GM18873 (cell line): ENCODE measurements at regions not wholly inside any gene's neighbourhood (a gene's known extent, or its start where the extent isn't known, plus 50 kb on each side); places are given as distances from the start of the nearest gene placed in this dataset.

Experiments used
- ATAC-seq: cut with Tn5 transposase; IDR thresholded peaks from one replicate; pipeline ENCODE4 v1.9.1; 2021; ENCODE audit warnings: mild to moderate bottlenecking, moderate library complexity, moderate number of reproducible peaks; ENCODE audit not compliant: unreplicated experiment, low FRiP score

DNA sequence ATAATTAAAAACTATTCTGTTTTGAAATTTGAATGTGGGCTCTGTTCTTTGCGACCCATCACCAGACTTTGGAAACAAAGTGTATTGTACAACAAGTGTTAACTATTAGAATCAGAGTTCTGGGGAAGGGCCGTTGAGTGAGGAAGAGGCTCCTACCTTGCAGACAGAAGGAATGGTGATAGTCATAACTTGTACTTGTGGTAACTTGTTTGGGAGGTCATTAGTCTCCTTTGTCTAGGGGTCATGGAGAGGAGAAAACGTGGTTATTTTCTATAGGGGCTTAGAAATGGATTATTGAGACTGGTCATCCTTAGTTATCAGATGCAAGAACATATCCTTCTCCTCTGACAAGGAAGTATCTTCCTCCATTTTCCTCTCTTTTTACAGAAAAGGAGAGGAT lies 174.8 kb downstream of the BMP2 start:
- ATAC-seq = no peak

DNA sequence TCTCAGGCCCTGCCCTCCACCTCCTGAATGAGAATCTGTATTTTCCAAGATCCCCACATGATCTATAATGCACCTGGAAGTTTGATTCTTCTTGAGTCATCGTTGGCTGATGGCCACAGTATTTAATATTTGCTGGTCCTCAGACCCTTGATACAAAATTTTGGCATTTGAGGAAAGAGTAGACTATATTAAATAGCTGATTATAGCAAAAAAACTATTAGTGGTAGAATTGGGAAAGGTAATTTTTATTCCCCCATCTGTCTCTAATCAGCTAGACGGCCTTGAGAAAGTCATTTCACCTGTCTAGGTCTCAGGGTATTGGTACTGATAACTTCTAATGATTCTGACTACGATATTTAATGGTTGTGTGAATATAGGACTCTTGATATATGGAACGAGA lies 176.8 kb downstream of the BMP2 start:
- no peak for ATAC-seq

DNA sequence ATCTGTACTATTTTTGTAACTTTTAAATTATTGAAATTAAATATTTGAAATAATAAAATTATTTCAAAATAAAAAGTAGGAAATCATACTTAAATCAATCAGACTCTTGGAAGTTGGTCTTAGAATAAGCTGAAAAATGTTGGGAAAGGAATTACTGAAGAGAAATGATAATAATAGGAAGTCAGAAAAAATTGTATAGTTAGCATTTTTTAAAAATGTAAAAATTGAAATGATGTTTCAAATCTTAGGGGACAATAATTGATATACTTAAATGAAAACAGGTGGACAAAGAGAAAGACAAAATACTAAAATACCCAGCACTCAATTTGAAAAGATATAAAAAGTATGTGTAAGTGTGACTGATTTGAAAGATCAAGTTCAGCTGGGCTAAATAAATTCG lies 186.1 kb downstream of the BMP2 start:
- ATAC-seq = no peak

DNA sequence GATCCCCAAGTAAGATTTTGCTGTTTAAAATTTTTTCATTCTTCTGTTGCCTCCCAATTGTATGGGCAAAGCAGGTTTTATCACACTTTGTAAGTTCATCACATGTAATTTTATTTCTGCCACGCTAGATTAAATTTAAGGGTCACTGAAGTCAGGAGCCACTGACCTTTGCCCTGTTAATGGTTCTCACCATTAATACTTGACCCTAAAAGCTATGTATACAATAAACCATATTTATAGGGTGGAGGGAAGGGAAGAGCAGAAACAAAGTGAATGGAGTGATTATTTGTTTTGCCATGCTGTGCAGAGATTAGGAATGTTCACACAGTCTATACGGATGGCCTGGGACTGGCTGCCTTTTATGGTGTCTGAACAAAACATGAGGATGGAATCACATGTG lies 186.7 kb downstream of the BMP2 start:
- ATAC-seq = no peak

DNA sequence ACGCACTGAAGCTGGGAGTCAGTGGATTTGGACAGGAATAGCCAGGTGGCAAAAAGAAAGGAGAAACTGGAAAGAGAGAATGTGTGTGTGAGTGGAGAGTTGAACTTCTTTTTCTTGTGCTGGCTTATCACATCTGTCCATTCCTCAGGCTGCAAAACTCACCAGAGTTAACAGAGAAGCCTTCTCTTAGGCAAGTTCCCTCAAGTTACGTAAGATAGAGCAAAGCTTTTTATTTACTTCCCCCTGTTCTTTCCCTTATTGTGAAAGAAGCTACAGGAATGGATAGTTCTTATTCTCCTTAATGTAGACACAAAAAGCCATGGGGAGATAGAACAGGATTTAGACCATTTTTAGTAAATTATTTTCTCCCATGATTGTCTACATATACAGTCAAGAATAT lies 188.6 kb downstream of the BMP2 start:
- no peak for ATAC-seq

DNA sequence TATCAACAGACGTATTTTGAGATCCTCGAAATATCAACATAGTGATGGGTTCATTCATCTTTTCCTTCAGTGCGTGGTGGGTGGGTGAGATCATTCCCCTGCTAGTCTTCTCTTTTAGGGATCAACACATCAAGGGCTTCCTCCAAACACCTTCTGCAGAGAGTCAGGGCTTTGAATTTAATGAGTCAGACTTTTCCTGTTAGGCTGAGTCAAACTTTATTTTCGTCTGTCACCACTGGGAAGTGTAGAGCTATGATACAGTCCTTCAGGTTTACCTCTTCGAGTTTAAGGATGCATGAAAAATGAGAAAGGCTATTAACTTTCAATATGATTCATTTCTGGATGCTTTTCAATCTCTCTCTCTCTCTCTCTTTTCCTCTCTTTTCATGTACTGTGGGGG lies 189.1 kb downstream of the BMP2 start:
- no peak for ATAC-seq

DNA sequence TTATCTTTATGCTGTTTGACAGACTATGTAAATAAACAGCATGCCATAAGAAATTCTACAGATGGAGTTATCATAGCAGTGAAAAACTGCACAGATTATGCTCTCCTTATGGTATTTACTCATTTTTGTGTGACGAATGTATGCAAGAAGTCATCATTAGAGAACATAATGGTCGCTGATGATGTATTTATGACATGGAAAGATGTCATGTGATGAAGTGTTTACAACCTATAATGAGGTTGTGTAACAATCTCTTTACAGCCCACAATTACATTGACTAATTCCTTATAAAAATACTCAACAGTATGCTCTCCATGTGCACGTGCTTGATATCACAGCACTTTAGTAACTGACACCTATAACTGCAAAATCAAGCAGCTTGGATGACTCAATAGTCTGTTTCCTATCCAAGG lies 192.4 kb downstream of the BMP2 start:
- ATAC-seq = no peak

DNA sequence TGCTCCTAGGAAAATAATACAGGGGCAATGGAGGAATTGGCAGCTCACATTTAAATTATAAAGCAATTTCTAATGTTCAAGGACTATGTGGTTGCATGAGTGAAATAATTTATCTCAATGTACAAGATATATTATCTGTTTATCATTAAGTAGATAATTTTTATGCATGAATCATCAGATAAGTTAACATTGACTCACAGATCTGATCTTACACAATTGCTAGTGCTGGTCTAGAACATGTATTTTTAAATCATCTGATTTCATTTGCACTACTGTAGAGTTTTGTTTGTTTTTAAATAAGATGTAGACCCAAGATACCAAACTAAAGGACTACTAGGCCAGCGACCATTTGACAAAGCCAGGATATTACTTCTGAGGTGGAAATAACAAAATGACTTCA lies 199.2 kb downstream of the BMP2 start:
- ATAC-seq = no peak

DNA sequence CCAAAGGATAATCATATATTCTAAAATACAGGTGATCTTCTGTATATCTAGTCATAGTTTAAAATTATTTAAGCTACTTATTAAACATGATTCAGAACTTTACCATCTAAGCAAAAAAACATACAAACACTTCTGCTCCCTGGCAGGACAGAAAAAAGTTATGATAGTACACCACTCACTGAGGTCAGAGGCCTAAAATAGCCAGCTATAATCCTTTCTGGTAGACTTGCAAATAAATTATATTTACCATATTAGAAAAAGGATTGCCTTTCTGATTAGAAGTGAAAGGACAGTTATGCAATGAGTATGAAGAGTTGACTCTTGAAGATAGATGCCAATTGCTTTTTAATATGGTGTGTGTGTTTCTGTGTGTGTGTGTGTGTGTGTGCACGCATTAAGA lies 207.4 kb downstream of the BMP2 start:
- no peak for ATAC-seq

DNA sequence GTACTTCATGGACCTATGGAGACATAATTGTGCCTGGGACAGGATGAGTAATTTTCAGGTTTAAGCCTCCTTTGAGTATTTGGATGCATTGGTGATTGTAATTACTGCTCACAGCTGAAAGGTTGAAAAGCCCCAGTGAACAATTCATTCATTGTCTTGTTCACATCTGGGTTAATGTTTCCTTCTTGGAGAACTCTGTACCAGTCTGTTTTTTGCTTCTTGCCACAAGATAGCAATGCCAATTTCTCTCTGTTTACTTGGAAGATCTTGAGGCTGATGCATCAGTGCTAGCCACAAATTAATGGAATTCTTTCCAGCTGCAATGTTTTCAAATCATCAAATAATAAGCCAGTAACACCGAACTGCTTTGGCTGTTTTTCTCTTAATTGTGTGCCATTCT lies 207.8 kb downstream of the BMP2 start:
- ATAC-seq = no peak

DNA sequence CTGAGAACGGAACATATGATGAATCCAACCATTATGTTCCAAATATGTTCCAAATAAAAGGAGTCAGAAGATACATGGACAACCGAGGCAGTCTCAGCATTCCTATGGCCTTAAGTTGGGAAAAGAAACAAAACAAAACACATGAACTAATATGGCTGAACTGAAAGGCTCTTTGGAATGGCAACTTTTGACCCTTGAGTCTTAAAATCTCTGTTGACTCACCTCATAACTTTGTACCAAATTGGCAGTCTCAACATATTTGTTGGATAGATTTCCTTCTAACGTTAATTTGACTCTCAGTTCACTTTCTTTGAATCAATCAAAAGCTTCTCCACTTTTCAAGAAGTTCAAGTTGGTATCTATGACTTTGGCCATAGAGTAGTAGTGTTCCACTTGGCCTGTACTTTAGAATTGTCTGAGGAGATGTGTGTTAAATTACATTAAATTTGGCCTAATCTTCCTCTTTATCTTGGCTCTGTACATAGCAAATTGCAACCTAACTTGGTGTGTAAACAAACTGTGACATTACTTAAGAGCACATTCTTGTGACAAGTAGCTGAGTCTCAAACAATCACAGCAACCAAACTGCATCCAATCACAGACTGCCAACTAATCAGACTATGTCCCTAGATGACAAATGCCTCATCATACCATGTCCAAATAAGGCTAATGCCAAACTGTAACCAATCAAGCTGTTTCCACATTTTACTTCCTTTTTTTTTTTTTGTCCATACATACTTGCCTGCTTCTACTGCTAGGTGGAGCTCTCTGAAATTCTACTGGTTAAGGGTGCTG lies 208.8 kb downstream of the BMP2 start:
- no peak for ATAC-seq

DNA sequence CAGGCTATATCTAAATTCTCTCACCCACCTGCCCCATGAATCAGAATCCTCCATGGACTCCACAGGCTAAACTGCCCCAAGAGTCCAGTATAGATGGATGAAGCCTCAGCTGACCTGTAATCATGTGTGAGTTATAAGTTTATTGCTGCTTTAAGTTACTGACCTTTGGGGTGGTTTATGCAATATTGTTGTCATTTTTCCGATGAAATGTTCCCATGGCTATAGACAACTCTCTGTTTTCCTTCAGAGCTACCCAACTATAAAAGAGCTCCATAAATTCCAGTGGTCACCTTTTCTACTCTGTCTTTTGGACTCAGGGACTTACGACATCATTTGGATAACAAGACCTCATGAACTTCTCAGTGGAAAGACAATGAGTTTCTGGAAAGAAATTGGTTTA lies 212.1 kb downstream of the BMP2 start:
- ATAC-seq = no peak

DNA sequence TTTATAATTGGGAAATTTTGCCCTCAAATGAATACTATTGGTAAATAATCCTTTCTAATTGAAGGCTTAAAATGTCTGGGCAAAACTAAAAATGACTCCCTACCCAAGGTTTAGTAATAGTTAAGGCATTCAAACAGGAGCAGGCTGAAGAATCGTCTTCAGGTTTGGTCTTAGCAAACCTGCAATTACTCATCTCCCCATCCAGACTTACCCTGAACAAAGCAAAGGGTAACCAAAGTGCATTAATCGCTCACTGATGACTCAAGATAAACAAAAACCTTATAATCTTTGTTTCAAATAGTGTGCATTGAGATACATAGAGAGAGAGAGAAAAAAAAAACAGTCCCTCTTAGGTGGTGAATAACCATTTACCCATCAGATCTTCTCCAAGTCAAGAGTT lies 225.5 kb downstream of the BMP2 start:
- no peak for ATAC-seq

DNA sequence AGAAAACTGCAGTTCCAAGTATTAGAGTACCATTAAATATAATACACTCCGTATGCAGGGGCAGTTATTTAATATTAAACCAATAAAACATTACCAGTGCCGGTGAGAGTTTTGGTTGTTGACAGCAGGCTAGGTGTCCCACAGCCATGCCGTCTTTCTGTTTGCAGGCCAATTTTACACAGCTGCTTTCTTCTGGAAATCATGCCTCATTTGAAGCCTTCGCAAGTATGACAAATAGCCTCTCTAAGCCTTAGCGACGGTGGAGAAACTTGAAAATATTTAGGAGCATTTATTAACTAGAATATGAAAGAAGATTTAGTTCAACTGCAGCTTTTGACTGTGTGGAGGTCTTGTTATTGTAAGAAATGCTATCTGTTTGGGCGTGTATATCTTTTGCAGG lies 226.0 kb downstream of the BMP2 start:
- ATAC-seq = no peak

DNA sequence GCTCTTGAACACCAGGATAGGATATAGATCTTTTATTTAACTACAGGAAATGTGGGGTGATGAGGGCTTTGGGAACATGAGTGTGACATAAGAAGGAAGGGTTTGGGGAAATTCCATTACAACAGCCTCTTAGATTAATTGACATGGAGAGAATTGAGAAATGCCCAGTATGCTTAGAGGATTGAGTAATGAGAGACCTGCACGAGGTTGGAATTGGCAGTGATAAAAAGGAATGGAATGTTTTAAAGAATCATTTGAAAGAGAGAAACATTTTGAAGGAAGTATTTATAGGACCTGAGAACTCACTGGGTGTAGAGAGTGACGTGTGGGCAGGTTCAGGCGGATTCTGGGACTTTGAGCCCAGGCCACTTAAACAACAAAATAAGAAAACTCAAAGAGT lies 227.0 kb downstream of the BMP2 start:
- ATAC-seq = no peak

DNA sequence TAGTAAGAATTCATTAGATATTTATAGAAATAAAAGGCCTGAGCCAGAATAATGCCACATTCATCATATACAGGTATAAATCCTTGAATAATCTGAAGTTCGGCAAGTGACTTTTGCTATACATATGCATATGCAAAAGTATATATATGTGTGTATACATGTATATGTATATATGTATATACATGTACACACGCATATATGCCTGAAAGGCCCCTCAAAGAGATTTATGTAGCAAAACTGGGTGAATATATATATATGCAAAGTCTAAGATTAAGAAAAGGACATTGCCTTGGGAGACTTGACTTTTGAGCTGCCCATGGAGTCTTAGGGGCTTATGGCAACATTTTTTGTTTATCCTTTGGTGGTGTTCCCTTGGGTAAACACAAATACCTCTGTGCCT lies 231.4 kb downstream of the BMP2 start:
- no peak for ATAC-seq

DNA sequence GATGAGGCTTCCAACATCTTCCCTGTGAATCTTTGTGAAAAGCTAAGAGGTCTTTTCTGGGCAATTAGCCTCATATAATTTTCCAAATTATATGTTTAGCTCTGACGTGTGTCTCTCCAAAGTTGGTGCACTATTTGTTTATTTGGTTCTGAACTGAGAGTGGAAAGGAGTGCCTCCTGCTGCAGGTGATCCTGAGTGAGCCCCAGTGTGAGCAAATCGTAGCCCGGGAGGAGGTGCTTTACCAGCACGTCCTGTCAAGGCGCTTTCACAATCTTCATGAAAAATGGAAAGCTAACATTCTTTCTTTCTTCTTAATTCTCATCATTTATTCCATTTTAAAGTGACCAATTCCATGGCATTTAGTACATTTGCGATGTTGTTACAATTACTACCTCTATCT lies 231.9 kb downstream of the BMP2 start:
- no peak for ATAC-seq

DNA sequence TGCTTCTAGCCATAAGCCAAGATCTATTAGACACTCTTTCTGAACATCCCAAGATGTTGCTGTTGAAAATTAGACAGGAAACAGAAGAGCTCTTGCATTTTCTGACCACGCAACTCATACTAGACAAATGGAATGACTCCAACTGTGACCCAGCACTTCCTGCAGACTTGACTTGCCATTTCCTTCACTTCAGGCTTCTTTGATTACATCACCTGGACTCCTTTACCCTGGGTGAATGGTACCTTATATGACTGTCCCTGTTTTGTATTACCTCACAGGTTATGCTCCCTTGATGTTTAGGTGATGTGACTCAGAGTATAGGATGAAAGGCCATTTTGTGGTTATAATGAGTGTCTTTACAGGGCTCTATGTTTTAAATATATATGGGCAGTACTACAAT lies 236.1 kb downstream of the BMP2 start:
- no peak for ATAC-seq

DNA sequence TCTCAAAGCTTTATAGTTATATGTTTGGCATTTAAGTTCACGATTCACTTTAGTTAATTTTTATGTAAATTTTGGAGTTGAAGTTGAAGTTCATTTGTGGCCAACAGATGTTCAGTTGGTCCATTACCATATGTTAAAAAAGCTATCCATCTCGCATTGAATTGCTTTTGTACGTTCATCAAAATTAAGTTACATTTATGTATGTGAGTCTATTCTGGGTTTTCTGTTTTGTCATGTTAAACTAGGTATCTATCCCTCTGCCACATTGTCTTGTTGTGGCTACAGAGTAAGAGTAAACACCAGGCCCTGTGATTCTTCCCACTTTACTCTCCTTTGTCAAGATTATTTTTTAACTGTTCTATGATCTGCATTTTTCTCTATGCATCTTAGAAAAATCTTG lies 237.3 kb downstream of the BMP2 start:
- ATAC-seq = no peak

DNA sequence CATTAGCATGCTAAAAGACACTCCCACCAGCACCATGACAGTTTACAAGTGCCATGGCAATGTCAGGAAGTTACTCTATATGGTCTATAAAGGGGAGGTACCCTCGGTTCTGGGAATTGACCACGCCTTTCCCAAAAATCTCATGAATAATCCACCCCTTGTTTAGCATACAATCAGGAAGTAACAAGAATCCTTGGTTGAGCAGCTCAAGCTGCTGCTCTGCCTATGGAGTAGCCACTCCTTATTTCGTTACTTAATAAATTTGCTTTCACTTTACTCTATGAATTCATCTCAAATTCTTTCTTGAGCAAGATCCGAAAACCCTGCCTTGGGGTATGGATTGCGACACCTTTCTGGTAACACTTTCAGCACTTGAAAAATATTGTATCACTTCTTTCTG lies 243.0 kb downstream of the BMP2 start:
- no peak for ATAC-seq

DNA sequence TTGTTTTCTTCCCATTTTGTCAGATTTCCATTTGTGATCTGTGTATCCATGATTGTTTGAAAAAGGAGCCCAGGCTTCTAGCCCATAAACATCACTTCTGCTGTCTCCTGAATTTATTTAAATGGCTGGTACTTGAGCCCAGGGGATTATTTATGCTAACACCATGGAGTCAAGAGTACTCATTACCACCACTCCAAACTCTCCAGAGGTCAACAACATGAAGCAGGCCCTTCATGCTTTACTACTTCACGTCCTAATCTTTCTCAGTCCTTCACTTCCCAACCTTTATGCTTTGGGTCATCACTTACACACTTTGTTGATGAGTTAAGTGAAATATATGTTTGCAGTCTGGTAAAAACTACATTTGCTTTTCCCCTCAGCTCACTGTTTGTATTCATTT lies 247.8 kb downstream of the BMP2 start:
- ATAC-seq = no peak

DNA sequence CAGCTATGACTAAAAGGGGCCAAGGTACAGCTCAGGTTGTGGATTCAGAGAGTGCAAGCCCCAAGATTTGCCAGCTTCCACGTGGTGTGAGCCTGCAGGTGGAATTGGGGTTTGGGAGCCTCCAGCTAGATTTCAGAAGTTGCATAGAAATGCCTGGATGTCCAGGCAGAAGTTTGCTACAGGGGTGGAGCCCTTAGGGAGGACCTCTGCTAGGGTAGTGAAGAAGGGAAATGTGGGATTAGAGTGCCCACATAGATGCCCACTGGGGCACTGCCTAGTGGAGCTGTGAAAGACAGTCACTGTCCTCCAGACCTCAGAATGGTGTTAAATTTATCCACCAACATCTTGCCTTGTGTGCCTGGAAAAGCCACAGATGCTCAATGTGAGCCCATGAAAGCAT lies 255.1 kb downstream of the BMP2 start:
- no peak for ATAC-seq

DNA sequence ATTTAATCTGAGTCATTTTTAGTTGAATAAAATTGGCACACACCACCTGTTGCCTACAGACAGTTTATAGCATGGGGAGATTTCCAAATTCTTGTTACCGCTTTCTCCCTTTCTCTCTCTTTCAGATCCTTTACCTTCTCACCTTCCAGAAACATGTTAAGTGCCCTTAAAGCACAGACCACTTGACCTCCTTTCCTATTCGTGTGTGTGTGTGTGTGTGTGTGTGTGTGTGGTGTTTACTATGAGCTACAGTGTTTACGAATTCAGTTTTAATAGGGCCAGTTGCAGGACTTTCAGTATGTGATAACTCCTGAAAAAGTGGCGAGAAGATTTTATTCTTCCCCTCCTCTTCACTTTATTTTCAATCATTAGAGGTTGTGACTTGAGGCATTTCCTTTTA lies 258.1 kb downstream of the BMP2 start:
- ATAC-seq = no peak
